ENCODE measurements at regions not wholly inside any gene's neighbourhood (a gene's known extent, or its start where the extent isn't known, plus 50 kb on each side); places are given as distances from the start of the nearest gene placed in this dataset.

GRCh38 chr7:41447450-41448042 is 255.3 kb downstream of the INHBA start:
- TF ChIP-seq CTCF (IDR thresholded peaks at IDR 0.05; ENCODE audit: insufficient read depth, low read depth, low read length), result no peak
- DNase-seq (ENCODE audit: low read depth), result no peak
- H3K4me3 ChIP-seq (ENCODE audit: low read depth, low read length), result no peak overlapping the region

- no peak for DNase-seq (ENCODE audit: low read depth)
- TF ChIP-seq CTCF (IDR thresholded peaks at IDR 0.05; ENCODE audit: insufficient read depth, low read depth, low read length), result no peak
- H3K4me3 ChIP-seq (ENCODE audit: low read depth, low read length), result no peak overlapping the region
Observed at GRCh38 chr7:41446606-41447449, 256.1 kb downstream of the INHBA start.

- TF ChIP-seq CTCF (IDR thresholded peaks at IDR 0.05; ENCODE audit: insufficient read depth, low read depth, low read length), result no peak
- H3K4me3 ChIP-seq (ENCODE audit: low read depth, low read length), result no peak overlapping the region
Observed at GRCh38 chr7:41445946-41446345, 256.9 kb downstream of the INHBA start.

GRCh38 chr7:41445432-41445831 is 257.5 kb downstream of the INHBA start:
- H3K4me3 ChIP-seq (ENCODE audit: low read depth, low read length), result no peak overlapping the region
- DNase-seq (ENCODE audit: low read depth), result peak; percentile 33
- TF ChIP-seq CTCF (IDR thresholded peaks at IDR 0.05; ENCODE audit: insufficient read depth, low read depth, low read length), result no peak

More at GRCh38 chr7:41445946-41446345, 256.9 kb downstream of the INHBA start:
- DNase-seq (ENCODE audit: low read depth), result no peak

GRCh38 chr7:41439515-41439879 is 263.4 kb downstream of the INHBA start:
- no peak overlapping the region for H3K4me3 ChIP-seq (ENCODE audit: low read depth, low read length)
- TF ChIP-seq CTCF (IDR thresholded peaks at IDR 0.05; ENCODE audit: insufficient read depth, low read depth, low read length), result no peak
- DNase-seq (ENCODE audit: low read depth), result no peak

- no peak overlapping the region for H3K4me3 ChIP-seq (ENCODE audit: low read depth, low read length)
- TF ChIP-seq CTCF (IDR thresholded peaks at IDR 0.05; ENCODE audit: insufficient read depth, low read depth, low read length), result no peak
- no peak for DNase-seq (ENCODE audit: low read depth)
Observed at GRCh38 chr7:41438705-41439514, 264.0 kb downstream of the INHBA start.
